Activated naive CD4-positive, alpha-beta T cell treated with anti-CD3 and anti-CD28 coated beads, Interleukin-2, amount 10 ng/mL, durations not matched to agents 7 days and 5 days (primary cell): ENCODE measurements at regions not wholly inside any gene's neighbourhood (a gene's known extent, or its start where the extent isn't known, plus 50 kb on each side); places are given as distances from the start of the nearest gene placed in this dataset.

ENCODE experiments used
- CTCF ChIA-PET: fragments of 350-600 bp; sonication (Branson Sonifier 250); formaldehyde crosslinking; loops from one replicate; lab custom pipeline; 2021; ENCODE audit warnings: antibody characterized with exemption; lab: Charles Lee
- DNase-seq: peaks from one replicate; pipeline ENCODE4 v3.0.0-alpha.2; 2020
- H3K27ac Mint-ChIP-seq: one replicate; pipeline ENCODE4 v1.8.0; 2021; ENCODE audit warnings: mild to moderate bottlenecking, moderate library complexity, mixed read lengths
- H3K27me3 Mint-ChIP-seq: one replicate; pipeline ENCODE4 v1.8.0; 2021; ENCODE audit warnings: mild to moderate bottlenecking, mixed read lengths
- H3K36me3 Mint-ChIP-seq: one replicate; pipeline ENCODE4 v1.8.0; 2021; ENCODE audit warnings: mixed read lengths
- H3K4me1 Mint-ChIP-seq: one replicate; pipeline ENCODE4 v1.8.0; 2021; ENCODE audit warnings: mixed read lengths
- H3K4me3 Mint-ChIP-seq: one replicate; pipeline ENCODE4 v1.8.0; 2021; ENCODE audit warnings: mild to moderate bottlenecking, moderate library complexity, mixed read lengths
- H3K9me3 Mint-ChIP-seq: one replicate; pipeline ENCODE4 v1.8.0; 2021; ENCODE audit warnings: mixed read lengths

GRCh38 chr5:110094548-110094947 lies 404.8 kb downstream of the MAN2A1 start:
- Mint-ChIP-seq H3K36me3 (no peaks in the 10 kb centered on the region), H3K27ac (no peak overlapping the region), H3K27me3 (no peaks in the 10 kb centered on the region), H3K4me1 (no peaks in the 10 kb centered on the region), H3K4me3 (no peak overlapping the region), H3K9me3 (no peaks in the 10 kb centered on the region)
- CTCF ChIA-PET = no interaction called here
- DNase-seq = no peak

- CTCF ChIA-PET = no interaction called here
- Mint-ChIP-seq H3K36me3 (no peaks in the 10 kb centered on the region), H3K27me3 (no peaks in the 10 kb centered on the region), H3K4me3 (no peak overlapping the region), H3K9me3 (no peaks in the 10 kb centered on the region), H3K27ac (no peak overlapping the region), H3K4me1 (no peaks in the 10 kb centered on the region)
- no peak for DNase-seq
These were observed 406.7 kb downstream of the MAN2A1 start for GRCh38 chr5:110096419-110096818.

GRCh38 chr5:110099572-110099971 lies 409.8 kb downstream of the MAN2A1 start:
- no peaks in the 10 kb centered on the region for H3K9me3 Mint-ChIP-seq
- no peaks in the 10 kb centered on the region for H3K27me3 Mint-ChIP-seq
- DNase-seq = no peak
- no peaks in the 10 kb centered on the region for H3K36me3 Mint-ChIP-seq
- peaks cover 12% of the 10 kb centered on the region for H3K4me1 Mint-ChIP-seq
- H3K4me3 Mint-ChIP-seq = no peak overlapping the region
- CTCF ChIA-PET = no interaction called here
- H3K27ac Mint-ChIP-seq = no peak overlapping the region

GRCh38 chr5:110103081-110103480 lies 413.4 kb downstream of the MAN2A1 start:
- CTCF ChIA-PET = no interaction called here
- Mint-ChIP-seq H3K9me3 (no peaks in the 10 kb centered on the region), H3K36me3 (no peaks in the 10 kb centered on the region), H3K4me1 (peaks cover 41% of the 10 kb centered on the region), H3K27ac (no peak overlapping the region), H3K27me3 (no peaks in the 10 kb centered on the region), H3K4me3 (no peak overlapping the region)
- DNase-seq = no peak

- Mint-ChIP-seq H3K9me3 (no peaks in the 10 kb centered on the region), H3K4me1 (peaks cover 41% of the 10 kb centered on the region), H3K36me3 (no peaks in the 10 kb centered on the region), H3K27ac (no peak overlapping the region), H3K27me3 (no peaks in the 10 kb centered on the region), H3K4me3 (no peak overlapping the region)
- no peak for DNase-seq
- CTCF ChIA-PET = no interaction called here
These were observed 414.5 kb downstream of the MAN2A1 start for GRCh38 chr5:110104060-110104725.

- DNase-seq = no peak
- Mint-ChIP-seq H3K36me3 (no peaks in the 10 kb centered on the region), H3K9me3 (no peaks in the 10 kb centered on the region), H3K27ac (peak overlapping the region; percentile 50), H3K27me3 (no peaks in the 10 kb centered on the region), H3K4me1 (peaks cover 41% of the 10 kb centered on the region), H3K4me3 (no peak overlapping the region)
- CTCF ChIA-PET = no interaction called here
These were observed 415.3 kb downstream of the MAN2A1 start for GRCh38 chr5:110104726-110105669.

GRCh38 chr5:110105692-110106091 lies 416.0 kb downstream of the MAN2A1 start:
- CTCF ChIA-PET = interaction anchor here (0.8 kb wide), 1 partner anchor 50 kb away, joined by 3 read pairs; no protein-coding TSS in a partner anchor

GRCh38 chr5:110106750-110107149 lies 417.0 kb downstream of the MAN2A1 start:
- no peak for DNase-seq
- Mint-ChIP-seq H3K9me3 (no peaks in the 10 kb centered on the region), H3K4me3 (no peak overlapping the region), H3K4me1 (peaks cover 41% of the 10 kb centered on the region), H3K36me3 (no peaks in the 10 kb centered on the region), H3K27ac (no peak overlapping the region), H3K27me3 (no peaks in the 10 kb centered on the region)
- CTCF ChIA-PET = interaction anchor here (0.8 kb wide), 1 partner anchor 51 kb away, joined by 3 read pairs; no protein-coding TSS in a partner anchor

More at GRCh38 chr5:110105692-110106091, 416.0 kb downstream of the MAN2A1 start:
- H3K4me1 Mint-ChIP-seq = peaks cover 41% of the 10 kb centered on the region
- no peaks in the 10 kb centered on the region for H3K27me3 Mint-ChIP-seq
- DNase-seq = no peak
- no peaks in the 10 kb centered on the region for H3K36me3 Mint-ChIP-seq
- H3K9me3 Mint-ChIP-seq = no peaks in the 10 kb centered on the region
- no peak overlapping the region for H3K4me3 Mint-ChIP-seq
- H3K27ac Mint-ChIP-seq = no peak overlapping the region

- CTCF ChIA-PET = no interaction called here
- Mint-ChIP-seq H3K27me3 (no peaks in the 10 kb centered on the region), H3K4me1 (peaks cover 40% of the 10 kb centered on the region), H3K9me3 (no peaks in the 10 kb centered on the region), H3K36me3 (no peaks in the 10 kb centered on the region), H3K27ac (no peak overlapping the region), H3K4me3 (no peak overlapping the region)
- DNase-seq = no peak
These were observed 418.8 kb downstream of the MAN2A1 start for GRCh38 chr5:110108520-110108919.

GRCh38 chr5:110109667-110110066 lies 419.9 kb downstream of the MAN2A1 start:
- H3K9me3 Mint-ChIP-seq = no peaks in the 10 kb centered on the region
- H3K4me1 Mint-ChIP-seq = peaks cover 28% of the 10 kb centered on the region
- no peak overlapping the region for H3K27ac Mint-ChIP-seq
- CTCF ChIA-PET = no interaction called here
- DNase-seq = no peak
- no peak overlapping the region for H3K4me3 Mint-ChIP-seq
- no peaks in the 10 kb centered on the region for H3K36me3 Mint-ChIP-seq
- H3K27me3 Mint-ChIP-seq = no peaks in the 10 kb centered on the region

GRCh38 chr5:110112348-110112747 lies 422.6 kb downstream of the MAN2A1 start:
- H3K27ac Mint-ChIP-seq = no peak overlapping the region
- H3K4me3 Mint-ChIP-seq = no peak overlapping the region
- CTCF ChIA-PET = no interaction called here
- no peaks in the 10 kb centered on the region for H3K9me3 Mint-ChIP-seq
- peaks cover 5% of the 10 kb centered on the region for H3K4me1 Mint-ChIP-seq
- DNase-seq = no peak
- no peaks in the 10 kb centered on the region for H3K27me3 Mint-ChIP-seq
- H3K36me3 Mint-ChIP-seq = no peaks in the 10 kb centered on the region

- Mint-ChIP-seq H3K27ac (no peak overlapping the region), H3K36me3 (no peaks in the 10 kb centered on the region), H3K4me3 (no peak overlapping the region), H3K9me3 (peaks cover 7% of the 10 kb centered on the region), H3K27me3 (no peaks in the 10 kb centered on the region), H3K4me1 (no peaks in the 10 kb centered on the region)
- no peak for DNase-seq
- CTCF ChIA-PET = no interaction called here
These were observed 425.8 kb downstream of the MAN2A1 start for GRCh38 chr5:110115503-110115902.

GRCh38 chr5:110116539-110116938 lies 426.8 kb downstream of the MAN2A1 start:
- Mint-ChIP-seq H3K4me1 (no peaks in the 10 kb centered on the region), H3K4me3 (no peak overlapping the region), H3K27me3 (no peaks in the 10 kb centered on the region), H3K27ac (no peak overlapping the region), H3K9me3 (peaks cover 7% of the 10 kb centered on the region), H3K36me3 (no peaks in the 10 kb centered on the region)
- DNase-seq = no peak
- CTCF ChIA-PET = no interaction called here

- no peaks in the 10 kb centered on the region for H3K4me1 Mint-ChIP-seq
- no peaks in the 10 kb centered on the region for H3K36me3 Mint-ChIP-seq
- CTCF ChIA-PET = no interaction called here
- H3K27ac Mint-ChIP-seq = no peak overlapping the region
- H3K27me3 Mint-ChIP-seq = no peaks in the 10 kb centered on the region
- DNase-seq = no peak
- H3K4me3 Mint-ChIP-seq = no peak overlapping the region
- peaks cover 31% of the 10 kb centered on the region for H3K9me3 Mint-ChIP-seq
These were observed 445.5 kb downstream of the MAN2A1 start for GRCh38 chr5:110134963-110135935.
